Upper lobe of left lung (tissue), 4 donors: ENCODE measurements at regions not wholly inside any gene's neighbourhood (a gene's known extent, or its start where the extent isn't known, plus 50 kb on each side); places are given as distances from the start of the nearest gene placed in this dataset.

Source experiments
- CTCF ChIP-seq, 6 experiments: fragments of 450-650 bp in 4 of 6; fragments of 200-600 bp in 2 of 6; sonication (generic) in 2 of 6; IDR thresholded peaks; one replicate each; pipeline ENCODE4 v1.5.1; 2016 to 2019; ENCODE audit warnings: antibody characterized with exemption in 6 of 6
- EP300 ChIP-seq, 4 donors: sonication (generic); formaldehyde crosslinking; IDR thresholded peaks; one replicate each; pipeline ENCODE4 v1.5.1; 2017; ENCODE audit warnings: antibody characterized with exemption in 4 of 4, control low read depth in 2 of 4
- POLR2A ChIP-seq, 4 donors: fragments of 450-650 bp; IDR thresholded peaks; one replicate each; pipeline ENCODE4 v1.5.1; 2016 to 2017; ENCODE audit warnings: antibody characterized with exemption in 4 of 4, mild to moderate bottlenecking in 2 of 4
- POLR2AphosphoS5 ChIP-seq, 2 donors: sonication (generic); formaldehyde crosslinking; IDR thresholded peaks; one replicate each; pipeline ENCODE4 v1.5.1; 2017; ENCODE audit warnings: antibody characterized with exemption in 2 of 2

GRCh38 chr11:121733858-121734257, 281.1 kb upstream of the SORL1-AS1 start:
- TF ChIP-seq CTCF (IDR thresholded peaks at IDR 0.05) = no peak
- no peak for TF ChIP-seq POLR2A (IDR thresholded peaks at IDR 0.05)
- no peak for TF ChIP-seq POLR2AphosphoS5 (IDR thresholded peaks at IDR 0.05)
- TF ChIP-seq EP300 (IDR thresholded peaks at IDR 0.05) = no peak
